PC-9 (cell line): ENCODE measurements at regions not wholly inside any gene's neighbourhood (a gene's known extent, or its start where the extent isn't known, plus 50 kb on each side); places are given as distances from the start of the nearest gene placed in this dataset.

Source experiments
- EZH2 ChIP-seq: fragments of 200-600 bp; sonication (generic); IDR thresholded peaks from 2 replicates; pipeline ENCODE4 v1.8.0; 2017; ENCODE audit warnings: antibody characterized with exemption, low read depth
- TF ChIP-seq, protein P1 (sequence below): fragments of 200-600 bp; sonication (generic); conservative IDR thresholded peaks from 2 replicates; pipeline ENCODE4 v1.6.1; 2017; ENCODE audit warnings: mixed run types, antibody characterized with exemption, mild to moderate bottlenecking, moderate library complexity

DNA sequence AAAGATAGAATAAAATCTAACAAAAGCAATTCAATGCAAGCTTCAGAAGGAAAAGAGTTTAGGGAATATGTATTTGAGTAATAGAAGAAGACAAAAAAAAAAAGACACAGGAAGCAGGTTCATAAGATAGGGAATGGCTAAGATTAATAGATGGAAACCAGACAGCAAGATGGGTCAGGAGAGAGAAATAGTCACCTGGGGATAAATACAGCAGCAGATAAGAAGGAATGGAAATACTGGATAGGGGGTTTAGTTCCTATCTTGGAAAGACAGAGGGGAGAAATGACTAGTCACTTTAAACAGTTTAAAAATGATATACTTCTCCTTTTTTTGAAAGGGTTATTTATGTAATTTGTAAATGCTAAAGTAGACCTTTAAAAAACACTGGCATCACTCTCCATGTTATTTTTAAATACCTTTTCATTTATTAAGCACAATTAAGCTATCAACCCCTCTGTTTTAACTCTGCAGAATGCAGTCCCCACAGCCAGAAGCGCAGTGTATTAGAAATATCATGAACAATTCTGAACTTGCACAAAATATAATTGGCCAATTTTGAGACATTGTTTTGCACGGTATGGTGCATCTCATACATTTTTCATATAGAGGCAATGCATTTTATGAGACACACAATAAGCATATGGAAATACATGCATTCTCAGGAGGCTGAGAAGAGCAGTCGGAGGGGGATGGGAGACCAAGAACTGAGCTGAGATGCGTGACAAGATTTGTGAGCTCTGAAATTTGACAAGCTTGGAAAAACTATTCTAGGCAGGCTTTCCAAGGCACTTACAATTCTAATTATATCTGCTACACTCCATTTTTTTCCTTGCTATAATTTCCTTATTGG, 303.4 kb upstream of the PRICKLE1 start:
- TF ChIP-seq, protein P1, sequence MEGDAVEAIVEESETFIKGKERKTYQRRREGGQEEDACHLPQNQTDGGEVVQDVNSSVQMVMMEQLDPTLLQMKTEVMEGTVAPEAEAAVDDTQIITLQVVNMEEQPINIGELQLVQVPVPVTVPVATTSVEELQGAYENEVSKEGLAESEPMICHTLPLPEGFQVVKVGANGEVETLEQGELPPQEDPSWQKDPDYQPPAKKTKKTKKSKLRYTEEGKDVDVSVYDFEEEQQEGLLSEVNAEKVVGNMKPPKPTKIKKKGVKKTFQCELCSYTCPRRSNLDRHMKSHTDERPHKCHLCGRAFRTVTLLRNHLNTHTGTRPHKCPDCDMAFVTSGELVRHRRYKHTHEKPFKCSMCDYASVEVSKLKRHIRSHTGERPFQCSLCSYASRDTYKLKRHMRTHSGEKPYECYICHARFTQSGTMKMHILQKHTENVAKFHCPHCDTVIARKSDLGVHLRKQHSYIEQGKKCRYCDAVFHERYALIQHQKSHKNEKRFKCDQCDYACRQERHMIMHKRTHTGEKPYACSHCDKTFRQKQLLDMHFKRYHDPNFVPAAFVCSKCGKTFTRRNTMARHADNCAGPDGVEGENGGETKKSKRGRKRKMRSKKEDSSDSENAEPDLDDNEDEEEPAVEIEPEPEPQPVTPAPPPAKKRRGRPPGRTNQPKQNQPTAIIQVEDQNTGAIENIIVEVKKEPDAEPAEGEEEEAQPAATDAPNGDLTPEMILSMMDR, result no peak
- TF ChIP-seq EZH2, result no peak
